Osteocyte (in vitro differentiated cells): ENCODE measurements at regions not wholly inside any gene's neighbourhood (a gene's known extent, or its start where the extent isn't known, plus 50 kb on each side); places are given as distances from the start of the nearest gene placed in this dataset.

Experiments
- DNase-seq: peaks from one replicate; pipeline ENCODE4 v3.0.0; 2021; ENCODE audit warnings: mixed read lengths; ENCODE audit not compliant: unreplicated experiment; ENCODE audit errors: extremely low spot score
- H3K27ac Mint-ChIP-seq: one replicate; pipeline ENCODE4 v1.8.0; 2021; ENCODE audit warnings: mild to moderate bottlenecking, mixed read lengths; ENCODE audit not compliant: unreplicated experiment
- H3K27me3 Mint-ChIP-seq: one replicate; pipeline ENCODE4 v1.8.0; 2021; ENCODE audit warnings: mixed read lengths; ENCODE audit not compliant: unreplicated experiment
- H3K36me3 Mint-ChIP-seq: one replicate; pipeline ENCODE4 v1.8.0; 2021; ENCODE audit warnings: mixed read lengths; ENCODE audit not compliant: unreplicated experiment
- H3K4me1 Mint-ChIP-seq: one replicate; pipeline ENCODE4 v1.8.0; 2021; ENCODE audit warnings: mixed read lengths; ENCODE audit not compliant: unreplicated experiment
- H3K4me3 Mint-ChIP-seq: one replicate; pipeline ENCODE4 v1.8.0; 2021; ENCODE audit warnings: mild to moderate bottlenecking, moderate library complexity, mixed read lengths; ENCODE audit not compliant: unreplicated experiment
- H3K9me3 Mint-ChIP-seq: one replicate; pipeline ENCODE4 v1.8.0; 2021; ENCODE audit warnings: mixed read lengths; ENCODE audit not compliant: unreplicated experiment
- TF ChIP-seq, protein P1 (sequence below): fragments of 200-600 bp; sonication (generic); IDR thresholded peaks from 2 replicates; pipeline ENCODE4 v1.5.0; 2021; ENCODE audit warnings: antibody characterized with exemption, mild to moderate bottlenecking, moderate library complexity

DNA sequence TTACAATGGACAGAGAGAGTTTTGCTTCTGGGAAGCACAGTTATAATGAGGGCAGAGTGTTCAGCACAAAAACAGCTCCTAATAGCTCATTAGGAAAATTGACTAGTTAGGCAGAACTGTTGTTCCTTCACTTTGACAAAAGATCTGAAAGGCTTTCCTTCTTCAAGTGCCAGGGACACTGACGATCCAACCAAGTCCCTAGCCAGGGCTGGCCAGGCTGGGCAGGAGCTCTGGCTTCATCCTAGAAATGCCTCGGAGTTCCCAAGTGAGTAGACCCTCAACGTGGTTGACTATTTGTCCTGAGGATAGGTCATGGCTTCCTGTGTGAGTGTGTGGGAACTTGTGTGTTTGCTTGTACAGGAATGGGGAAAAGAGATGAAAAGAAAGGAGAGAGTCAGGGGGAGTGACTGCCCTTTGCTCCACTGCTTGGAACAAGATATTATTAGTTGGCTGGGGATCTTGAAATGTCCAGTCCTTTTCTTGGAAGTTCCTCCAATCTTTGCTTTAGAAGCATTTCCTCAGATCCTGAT, 617.9 kb downstream of the NTRK3 start:
- no peaks in the 10 kb centered on the region for H3K9me3 Mint-ChIP-seq
- no peak for DNase-seq
- no peaks in the 10 kb centered on the region for H3K36me3 Mint-ChIP-seq
- no peaks in the 10 kb centered on the region for H3K27me3 Mint-ChIP-seq
- no peak overlapping the region for H3K4me3 Mint-ChIP-seq
- no peak overlapping the region for H3K27ac Mint-ChIP-seq
- TF ChIP-seq, protein P1, sequence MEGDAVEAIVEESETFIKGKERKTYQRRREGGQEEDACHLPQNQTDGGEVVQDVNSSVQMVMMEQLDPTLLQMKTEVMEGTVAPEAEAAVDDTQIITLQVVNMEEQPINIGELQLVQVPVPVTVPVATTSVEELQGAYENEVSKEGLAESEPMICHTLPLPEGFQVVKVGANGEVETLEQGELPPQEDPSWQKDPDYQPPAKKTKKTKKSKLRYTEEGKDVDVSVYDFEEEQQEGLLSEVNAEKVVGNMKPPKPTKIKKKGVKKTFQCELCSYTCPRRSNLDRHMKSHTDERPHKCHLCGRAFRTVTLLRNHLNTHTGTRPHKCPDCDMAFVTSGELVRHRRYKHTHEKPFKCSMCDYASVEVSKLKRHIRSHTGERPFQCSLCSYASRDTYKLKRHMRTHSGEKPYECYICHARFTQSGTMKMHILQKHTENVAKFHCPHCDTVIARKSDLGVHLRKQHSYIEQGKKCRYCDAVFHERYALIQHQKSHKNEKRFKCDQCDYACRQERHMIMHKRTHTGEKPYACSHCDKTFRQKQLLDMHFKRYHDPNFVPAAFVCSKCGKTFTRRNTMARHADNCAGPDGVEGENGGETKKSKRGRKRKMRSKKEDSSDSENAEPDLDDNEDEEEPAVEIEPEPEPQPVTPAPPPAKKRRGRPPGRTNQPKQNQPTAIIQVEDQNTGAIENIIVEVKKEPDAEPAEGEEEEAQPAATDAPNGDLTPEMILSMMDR = no peak
- H3K4me1 Mint-ChIP-seq = no peaks in the 10 kb centered on the region

GRCh38 chr15:87634361-87634760, 622.2 kb downstream of the NTRK3 start:
- TF ChIP-seq, protein P1 = no peak

GRCh38 chr15:87633525-87633924, 623.0 kb downstream of the NTRK3 start:
- no peak overlapping the region for H3K4me3 Mint-ChIP-seq
- H3K36me3 Mint-ChIP-seq = no peaks in the 10 kb centered on the region
- no peak for DNase-seq

More at GRCh38 chr15:87634361-87634760, 622.2 kb downstream of the NTRK3 start:
- Mint-ChIP-seq H3K4me1 (no peaks in the 10 kb centered on the region), H3K27me3 (no peaks in the 10 kb centered on the region), H3K9me3 (no peaks in the 10 kb centered on the region), H3K36me3 (no peaks in the 10 kb centered on the region), H3K4me3 (no peak overlapping the region), H3K27ac (no peak overlapping the region)
- no peak for DNase-seq

GRCh38 chr15:87632364-87632763, 624.2 kb downstream of the NTRK3 start:
- TF ChIP-seq, protein P1 = no peak
- no peaks in the 10 kb centered on the region for H3K9me3 Mint-ChIP-seq
- no peak overlapping the region for H3K27ac Mint-ChIP-seq
- no peak for DNase-seq
- no peaks in the 10 kb centered on the region for H3K36me3 Mint-ChIP-seq
- H3K27me3 Mint-ChIP-seq = no peaks in the 10 kb centered on the region
- peaks cover 2% of the 10 kb centered on the region for H3K4me1 Mint-ChIP-seq
- no peak overlapping the region for H3K4me3 Mint-ChIP-seq

More at GRCh38 chr15:87633525-87633924, 623.0 kb downstream of the NTRK3 start:
- no peaks in the 10 kb centered on the region for H3K9me3 Mint-ChIP-seq
- no peaks in the 10 kb centered on the region for H3K27me3 Mint-ChIP-seq
- no peak overlapping the region for H3K27ac Mint-ChIP-seq
- no peaks in the 10 kb centered on the region for H3K4me1 Mint-ChIP-seq
- TF ChIP-seq, protein P1 = no peak

GRCh38 chr15:87631775-87632174, 624.8 kb downstream of the NTRK3 start:
- TF ChIP-seq, protein P1 = no peak
- Mint-ChIP-seq H3K36me3 (no peaks in the 10 kb centered on the region), H3K9me3 (peaks cover 4% of the 10 kb centered on the region), H3K4me1 (peaks cover 2% of the 10 kb centered on the region), H3K27ac (no peak overlapping the region), H3K27me3 (no peaks in the 10 kb centered on the region), H3K4me3 (no peak overlapping the region)
- DNase-seq = no peak
